ENCODE measurements at regions not wholly inside any gene's neighbourhood (a gene's known extent, or its start where the extent isn't known, plus 50 kb on each side); places are given as distances from the start of the nearest gene placed in this dataset.

GRCh38 chr1:93778457-93778856 is 96.8 kb upstream of the BCAR3 start:
- CTCF ChIA-PET = no interaction called here
- Mint-ChIP-seq H3K36me3 (ENCODE audit: insufficient read depth, unreplicated experiment) (peaks cover 4% of the 10 kb centered on the region), H3K4me1 (ENCODE audit: low read depth, unreplicated experiment) (peaks cover 28% of the 10 kb centered on the region), H3K4me3 (ENCODE audit: low read depth, unreplicated experiment) (no peak overlapping the region), H3K27ac (ENCODE audit: unreplicated experiment) (no peak overlapping the region), H3K27me3 (ENCODE audit: unreplicated experiment) (no peaks in the 10 kb centered on the region), H3K9me3 (ENCODE audit: low read depth, unreplicated experiment) (no peaks in the 10 kb centered on the region)
- no peak for DNase-seq
- intact Hi-C loops (cut with micrococcal nuclease; ENCODE audit: unreplicated experiment) = no loop called here
- BruUV-seq (replicated peaks) = no TSS peak
- TF ChIP-seq, protein P1, sequence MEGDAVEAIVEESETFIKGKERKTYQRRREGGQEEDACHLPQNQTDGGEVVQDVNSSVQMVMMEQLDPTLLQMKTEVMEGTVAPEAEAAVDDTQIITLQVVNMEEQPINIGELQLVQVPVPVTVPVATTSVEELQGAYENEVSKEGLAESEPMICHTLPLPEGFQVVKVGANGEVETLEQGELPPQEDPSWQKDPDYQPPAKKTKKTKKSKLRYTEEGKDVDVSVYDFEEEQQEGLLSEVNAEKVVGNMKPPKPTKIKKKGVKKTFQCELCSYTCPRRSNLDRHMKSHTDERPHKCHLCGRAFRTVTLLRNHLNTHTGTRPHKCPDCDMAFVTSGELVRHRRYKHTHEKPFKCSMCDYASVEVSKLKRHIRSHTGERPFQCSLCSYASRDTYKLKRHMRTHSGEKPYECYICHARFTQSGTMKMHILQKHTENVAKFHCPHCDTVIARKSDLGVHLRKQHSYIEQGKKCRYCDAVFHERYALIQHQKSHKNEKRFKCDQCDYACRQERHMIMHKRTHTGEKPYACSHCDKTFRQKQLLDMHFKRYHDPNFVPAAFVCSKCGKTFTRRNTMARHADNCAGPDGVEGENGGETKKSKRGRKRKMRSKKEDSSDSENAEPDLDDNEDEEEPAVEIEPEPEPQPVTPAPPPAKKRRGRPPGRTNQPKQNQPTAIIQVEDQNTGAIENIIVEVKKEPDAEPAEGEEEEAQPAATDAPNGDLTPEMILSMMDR (IDR thresholded peaks at IDR 0.05; ENCODE audit: unreplicated experiment) = no peak

- Mint-ChIP-seq H3K36me3 (ENCODE audit: insufficient read depth, unreplicated experiment) (peaks cover 4% of the 10 kb centered on the region), H3K4me1 (ENCODE audit: low read depth, unreplicated experiment) (peaks cover 28% of the 10 kb centered on the region), H3K9me3 (ENCODE audit: low read depth, unreplicated experiment) (no peaks in the 10 kb centered on the region), H3K4me3 (ENCODE audit: low read depth, unreplicated experiment) (no peak overlapping the region), H3K27me3 (ENCODE audit: unreplicated experiment) (no peaks in the 10 kb centered on the region), H3K27ac (ENCODE audit: unreplicated experiment) (no peak overlapping the region)
- DNase-seq = no peak
- TF ChIP-seq, protein P1 (IDR thresholded peaks at IDR 0.05; ENCODE audit: unreplicated experiment) = no peak
- intact Hi-C loops (cut with micrococcal nuclease; ENCODE audit: unreplicated experiment) = no loop called here
- BruUV-seq (replicated peaks) = no TSS peak
- CTCF ChIA-PET = no interaction called here
These were observed 95.6 kb upstream of the BCAR3 start for GRCh38 chr1:93777255-93777654.

DNA sequence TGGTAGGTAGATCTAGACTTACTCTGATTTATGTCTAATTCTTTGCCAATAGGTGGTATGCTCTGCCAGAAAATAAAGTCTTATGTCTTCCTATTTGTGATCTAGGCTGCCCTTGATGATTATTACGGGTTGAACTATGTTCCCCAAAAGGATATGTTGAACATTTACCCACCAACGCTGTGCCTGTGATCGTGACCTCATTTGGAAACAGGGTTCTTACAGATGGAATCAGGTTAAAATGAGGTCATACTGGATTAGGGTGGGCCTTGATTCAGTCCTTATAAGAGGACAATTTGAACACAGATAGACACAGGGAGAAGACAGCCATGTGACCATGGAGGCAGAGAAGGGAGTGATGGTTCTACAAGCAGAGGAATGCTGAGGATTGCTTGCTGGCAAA is 95.1 kb upstream of the BCAR3 start:
- H3K4me1 Mint-ChIP-seq (ENCODE audit: low read depth, unreplicated experiment) = peaks cover 28% of the 10 kb centered on the region
- no peaks in the 10 kb centered on the region for H3K27me3 Mint-ChIP-seq (ENCODE audit: unreplicated experiment)
- TF ChIP-seq, protein P1 (IDR thresholded peaks at IDR 0.05; ENCODE audit: unreplicated experiment) = no peak
- H3K36me3 Mint-ChIP-seq (ENCODE audit: insufficient read depth, unreplicated experiment) = peaks cover 4% of the 10 kb centered on the region
- intact Hi-C loops (cut with micrococcal nuclease; ENCODE audit: unreplicated experiment) = no loop called here
- no peak overlapping the region for H3K4me3 Mint-ChIP-seq (ENCODE audit: low read depth, unreplicated experiment)
- BruUV-seq (replicated peaks) = no TSS peak
- no peaks in the 10 kb centered on the region for H3K9me3 Mint-ChIP-seq (ENCODE audit: low read depth, unreplicated experiment)
- CTCF ChIA-PET = interaction anchor here (0.7 kb wide), 1 partner anchor 27 kb away, joined by 4 read pairs; no protein-coding TSS in a partner anchor
- no peak overlapping the region for H3K27ac Mint-ChIP-seq (ENCODE audit: unreplicated experiment)
- DNase-seq = no peak

DNA sequence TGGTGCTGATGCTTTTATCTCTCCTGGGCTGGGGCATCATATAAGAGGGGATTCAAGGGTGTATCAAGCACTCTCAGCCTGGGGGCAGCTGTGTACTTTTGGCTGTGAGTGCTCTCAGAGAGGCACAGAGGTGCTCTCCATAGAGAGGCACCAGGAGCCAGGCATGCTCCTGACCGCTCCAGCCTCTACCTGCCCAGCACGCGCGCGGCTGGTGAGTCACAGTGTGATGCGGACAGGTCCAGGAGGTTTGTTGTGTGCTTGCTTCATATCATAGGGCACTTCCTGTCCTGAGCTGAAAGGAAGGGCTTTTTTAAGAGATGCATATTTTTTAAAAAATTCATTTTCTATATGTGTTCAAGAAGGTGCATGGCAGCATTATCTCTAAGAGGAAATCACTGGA is 93.6 kb upstream of the BCAR3 start:
- CTCF ChIA-PET = interaction anchor here (0.7 to 1.0 kb wide), 2 partner anchors 16 to 39 kb away, joined by 3 to 4 read pairs; no protein-coding TSS in a partner anchor
- H3K27ac Mint-ChIP-seq (ENCODE audit: unreplicated experiment) = peak overlapping the region; percentile 38
- no peaks in the 10 kb centered on the region for H3K27me3 Mint-ChIP-seq (ENCODE audit: unreplicated experiment)
- intact Hi-C loops (cut with micrococcal nuclease; ENCODE audit: unreplicated experiment) = no loop called here
- peak; percentile 79 for DNase-seq
- H3K4me1 Mint-ChIP-seq (ENCODE audit: low read depth, unreplicated experiment) = peaks cover 25% of the 10 kb centered on the region
- TF ChIP-seq, protein P1 (IDR thresholded peaks at IDR 0.05; ENCODE audit: unreplicated experiment) = no peak
- no TSS peak for BruUV-seq (replicated peaks)
- H3K36me3 Mint-ChIP-seq (ENCODE audit: insufficient read depth, unreplicated experiment) = peaks cover 4% of the 10 kb centered on the region
- no peaks in the 10 kb centered on the region for H3K9me3 Mint-ChIP-seq (ENCODE audit: low read depth, unreplicated experiment)
- H3K4me3 Mint-ChIP-seq (ENCODE audit: low read depth, unreplicated experiment) = no peak overlapping the region
